ENCODE measurements at regions not wholly inside any gene's neighbourhood (a gene's known extent, or its start where the extent isn't known, plus 50 kb on each side); places are given as distances from the start of the nearest gene placed in this dataset.

GRCh38 chr21:39096754-39097153 lies 86.5 kb downstream of the PSMG1 start:
- H3K36me3 ChIP-seq (ENCODE audit: control insufficient read depth in 2 of 2, insufficient read depth in 1 of 2, low read length in 2 of 2): no peaks in the 10 kb centered on the region
- H3K27ac ChIP-seq (ENCODE audit: extremely low read depth, low read depth, low read length): no peak overlapping the region
- POLR2A ChIA-PET: no interaction called here
- H3K9me3 ChIP-seq (ENCODE audit: control insufficient read depth, insufficient read depth, low read depth, low read length): no peaks in the 10 kb centered on the region
- CTCF ChIA-PET: interaction anchor here (0.8 to 2.8 kb wide), 5 partner anchors 10 to 107 kb away, joined by 3 to 12 read pairs (median 3); no protein-coding TSS in a partner anchor
- TF ChIP-seq ZFHX2 (tag by site-specific recombination; conservative IDR thresholded peaks at IDR 0.05) (peak; percentile 78), KLF9 (tag by site-specific recombination; IDR thresholded peaks at IDR 0.05; ENCODE audit: low read depth) (no peak), EGR2 (tag by site-specific recombination; IDR thresholded peaks at IDR 0.05; ENCODE audit: low read depth) (peak; percentile 93)
- no peaks in the 10 kb centered on the region for H3K4me1 ChIP-seq (ENCODE audit: control insufficient read depth, insufficient read depth, low read length)
- no peak overlapping the region for H3K4me3 ChIP-seq (ENCODE audit: low read depth, low read length)

GRCh38 chr21:39095681-39096080 lies 87.6 kb downstream of the PSMG1 start:
- ChIA-PET CTCF (interaction anchor here (0.7 to 2.8 kb wide), 8 partner anchors 9 to 967 kb away, joined by 3 to 12 read pairs (median 3); no protein-coding TSS in a partner anchor), POLR2A (interaction anchor here (0.9 kb wide), 1 partner anchor 9 kb away, joined by 4 read pairs; no protein-coding TSS in a partner anchor)
- Histone ChIP-seq H3K4me3 (ENCODE audit: low read depth, low read length) (no peak overlapping the region), H3K36me3 (ENCODE audit: control insufficient read depth in 2 of 2, insufficient read depth in 1 of 2, low read length in 2 of 2) (no peaks in the 10 kb centered on the region), H3K27ac (ENCODE audit: extremely low read depth, low read depth, low read length) (no peak overlapping the region), H3K4me1 (ENCODE audit: control insufficient read depth, insufficient read depth, low read length) (no peaks in the 10 kb centered on the region), H3K9me3 (ENCODE audit: control insufficient read depth, insufficient read depth, low read depth, low read length) (no peaks in the 10 kb centered on the region)
- TF ChIP-seq, protein P1, sequence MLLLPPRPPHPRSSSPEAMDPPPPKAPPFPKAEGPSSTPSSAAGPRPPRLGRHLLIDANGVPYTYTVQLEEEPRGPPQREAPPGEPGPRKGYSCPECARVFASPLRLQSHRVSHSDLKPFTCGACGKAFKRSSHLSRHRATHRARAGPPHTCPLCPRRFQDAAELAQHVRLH (tag by site-specific recombination; IDR thresholded peaks at IDR 0.05): no peak
- TF ChIP-seq ZBTB7A (tag by site-specific recombination; IDR thresholded peaks at IDR 0.05; ENCODE audit: low read depth) (no peak), ZNF624 (tag by site-specific recombination; IDR thresholded peaks at IDR 0.05) (no peak)

GRCh38 chr21:39094847-39095579 lies 88.2 kb downstream of the PSMG1 start:
- POLR2A ChIA-PET: interaction anchor here (0.9 kb wide), 1 partner anchor 10 kb away, joined by 4 read pairs; no protein-coding TSS in a partner anchor
- CTCF ChIA-PET: interaction anchor here (0.6 to 2.8 kb wide), 7 partner anchors 10 to 1770 kb away, joined by 3 to 12 read pairs (median 3); no protein-coding TSS in a partner anchor
- H3K4me3 ChIP-seq (ENCODE audit: low read depth, low read length): no peak overlapping the region
- no peaks in the 10 kb centered on the region for H3K9me3 ChIP-seq (ENCODE audit: control insufficient read depth, insufficient read depth, low read depth, low read length)
- no peaks in the 10 kb centered on the region for H3K4me1 ChIP-seq (ENCODE audit: control insufficient read depth, insufficient read depth, low read length)
- H3K36me3 ChIP-seq (ENCODE audit: control insufficient read depth in 2 of 2, insufficient read depth in 1 of 2, low read length in 2 of 2): no peaks in the 10 kb centered on the region
- H3K27ac ChIP-seq (ENCODE audit: extremely low read depth, low read depth, low read length): no peak overlapping the region
- peak; percentile 99 for TF ChIP-seq GLIS1 (tag by site-specific recombination; IDR thresholded peaks at IDR 0.05)
- no peak for TF ChIP-seq ZNF366 (tag by site-specific recombination; conservative IDR thresholded peaks at IDR 0.05)
- TF ChIP-seq ZNF513 (tag by site-specific recombination; IDR thresholded peaks at IDR 0.05): 0 out of 2 replicates have a peak, but pooled peaks have one; percentile 10
- no peak for TF ChIP-seq ZNF792 (tag by site-specific recombination; IDR thresholded peaks at IDR 0.05)
- TF ChIP-seq, protein P2, sequence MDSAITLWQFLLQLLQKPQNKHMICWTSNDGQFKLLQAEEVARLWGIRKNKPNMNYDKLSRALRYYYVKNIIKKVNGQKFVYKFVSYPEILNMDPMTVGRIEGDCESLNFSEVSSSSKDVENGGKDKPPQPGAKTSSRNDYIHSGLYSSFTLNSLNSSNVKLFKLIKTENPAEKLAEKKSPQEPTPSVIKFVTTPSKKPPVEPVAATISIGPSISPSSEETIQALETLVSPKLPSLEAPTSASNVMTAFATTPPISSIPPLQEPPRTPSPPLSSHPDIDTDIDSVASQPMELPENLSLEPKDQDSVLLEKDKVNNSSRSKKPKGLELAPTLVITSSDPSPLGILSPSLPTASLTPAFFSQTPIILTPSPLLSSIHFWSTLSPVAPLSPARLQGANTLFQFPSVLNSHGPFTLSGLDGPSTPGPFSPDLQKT (IDR thresholded peaks at IDR 0.05; ENCODE audit: borderline replicate concordance, low read depth, low read length): no peak
- no peak for TF ChIP-seq ZNF473 (tag by site-specific recombination; IDR thresholded peaks at IDR 0.05)
- peak; percentile 34; the same call in 1 of the 2 replicates for TF ChIP-seq ZNF341 (tag by site-specific recombination; IDR thresholded peaks at IDR 0.05; ENCODE audit: low read depth)
- TF ChIP-seq SALL2 (tag by site-specific recombination; IDR thresholded peaks at IDR 0.05; ENCODE audit: borderline replicate concordance): no peak
- peak; percentile 52; the same call in 1 of the 2 replicates for TF ChIP-seq SP7 (tag by site-specific recombination; IDR thresholded peaks at IDR 0.05)
- peak; percentile 72; the same call in 1 of the 2 replicates for TF ChIP-seq GLI2 (tag by site-specific recombination; IDR thresholded peaks at IDR 0.05; ENCODE audit: borderline replicate concordance, low read depth)
- 0 out of 2 replicates have a peak, but pooled peaks have one; percentile 64 for TF ChIP-seq KLF10 (tag by site-specific recombination; IDR thresholded peaks at IDR 0.05)
- TF ChIP-seq, protein P3, sequence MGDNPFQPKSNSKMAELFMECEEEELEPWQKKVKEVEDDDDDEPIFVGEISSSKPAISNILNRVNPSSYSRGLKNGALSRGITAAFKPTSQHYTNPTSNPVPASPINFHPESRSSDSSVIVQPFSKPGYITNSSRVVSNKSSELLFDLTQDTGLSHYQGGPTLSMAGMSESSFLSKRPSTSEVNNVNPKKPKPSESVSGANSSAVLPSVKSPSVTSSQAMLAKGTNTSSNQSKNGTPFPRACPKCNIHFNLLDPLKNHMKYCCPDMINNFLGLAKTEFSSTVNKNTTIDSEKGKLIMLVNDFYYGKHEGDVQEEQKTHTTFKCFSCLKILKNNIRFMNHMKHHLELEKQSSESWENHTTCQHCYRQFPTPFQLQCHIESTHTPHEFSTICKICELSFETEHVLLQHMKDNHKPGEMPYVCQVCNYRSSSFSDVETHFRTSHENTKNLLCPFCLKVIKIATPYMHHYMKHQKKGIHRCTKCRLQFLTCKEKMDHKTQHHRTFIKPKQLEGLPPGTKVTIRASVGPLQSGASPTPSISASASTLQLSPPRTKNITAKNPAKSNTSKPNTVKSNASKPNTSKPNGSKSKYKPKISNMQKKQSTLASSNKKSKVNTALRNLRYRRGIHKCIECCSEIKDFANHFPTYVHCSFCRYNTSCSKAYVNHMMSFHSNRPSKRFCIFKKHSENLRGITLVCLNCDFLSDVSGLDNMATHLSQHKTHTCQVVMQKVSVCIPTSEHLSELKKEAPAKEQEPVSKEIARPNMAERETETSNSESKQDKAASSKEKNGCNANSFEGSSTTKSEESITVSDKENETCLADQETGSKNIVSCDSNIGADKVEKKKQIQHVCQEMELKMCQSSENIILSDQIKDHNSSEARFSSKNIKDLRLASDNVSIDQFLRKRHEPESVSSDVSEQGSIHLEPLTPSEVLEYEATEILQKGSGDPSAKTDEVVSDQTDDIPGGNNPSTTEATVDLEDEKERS (tag by site-specific recombination; IDR thresholded peaks at IDR 0.05): no peak
- TF ChIP-seq, protein P4, sequence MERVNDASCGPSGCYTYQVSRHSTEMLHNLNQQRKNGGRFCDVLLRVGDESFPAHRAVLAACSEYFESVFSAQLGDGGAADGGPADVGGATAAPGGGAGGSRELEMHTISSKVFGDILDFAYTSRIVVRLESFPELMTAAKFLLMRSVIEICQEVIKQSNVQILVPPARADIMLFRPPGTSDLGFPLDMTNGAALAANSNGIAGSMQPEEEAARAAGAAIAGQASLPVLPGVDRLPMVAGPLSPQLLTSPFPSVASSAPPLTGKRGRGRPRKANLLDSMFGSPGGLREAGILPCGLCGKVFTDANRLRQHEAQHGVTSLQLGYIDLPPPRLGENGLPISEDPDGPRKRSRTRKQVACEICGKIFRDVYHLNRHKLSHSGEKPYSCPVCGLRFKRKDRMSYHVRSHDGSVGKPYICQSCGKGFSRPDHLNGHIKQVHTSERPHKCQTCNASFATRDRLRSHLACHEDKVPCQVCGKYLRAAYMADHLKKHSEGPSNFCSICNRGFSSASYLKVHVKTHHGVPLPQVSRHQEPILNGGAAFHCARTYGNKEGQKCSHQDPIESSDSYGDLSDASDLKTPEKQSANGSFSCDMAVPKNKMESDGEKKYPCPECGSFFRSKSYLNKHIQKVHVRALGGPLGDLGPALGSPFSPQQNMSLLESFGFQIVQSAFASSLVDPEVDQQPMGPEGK (tag by site-specific recombination; IDR thresholded peaks at IDR 0.05): peak; percentile 48
- no peak for TF ChIP-seq TCF7L2 (IDR thresholded peaks at IDR 0.05; ENCODE audit: borderline replicate concordance, low read depth, low read length)
- peak; percentile 76; the same call in 1 of the 2 replicates for TF ChIP-seq ZNF24 (tag by site-specific recombination; IDR thresholded peaks at IDR 0.05)
